ENCODE measurements at regions not wholly inside any gene's neighbourhood (a gene's known extent, or its start where the extent isn't known, plus 50 kb on each side); places are given as distances from the start of the nearest gene placed in this dataset.

GRCh38 chrX:94901849-94902248, 1227.8 kb downstream of the FAM133A start:
- Histone ChIP-seq H3K9me2 (replicated peaks; ENCODE audit: low read length) (no peaks in the 10 kb centered on the region), H3K4me3 (ENCODE audit: low read length) (no peak overlapping the region), H3K4me2 (ENCODE audit: low read length) (no peak overlapping the region), H3K9me3 (ENCODE audit: low read length) (0 out of 2 replicates have a peak, but pooled peaks cover 4% of the 10 kb centered on the region), H3F3A (ENCODE audit: low read length, unreplicated experiment) (no peaks in the 10 kb centered on the region), H3K9ac (ENCODE audit: low read length) (no peak overlapping the region), H4K20me1 (ENCODE audit: low read length) (no peaks in the 10 kb centered on the region), H3K79me2 (ENCODE audit: low read length) (no peaks in the 10 kb centered on the region), H3K27ac (ENCODE audit: low read length) (no peak overlapping the region), H3K27me3 (ENCODE audit: low read length) (no peaks in the 10 kb centered on the region), H2AFZ (ENCODE audit: low read length) (no peak overlapping the region), H3K4me1 (ENCODE audit: insufficient read depth, low read length) (no peaks in the 10 kb centered on the region), H3K36me3 (ENCODE audit: low read depth, low read length) (no peaks in the 10 kb centered on the region)
- ChIA-PET POLR2A (ENCODE audit: unreplicated experiment) (no interaction called here), CTCF (no interaction called here)
- TF ChIP-seq EZH2 (IDR thresholded peaks at IDR 0.05; ENCODE audit: low read length, unreplicated experiment) = no peak
- no peak for TF ChIP-seq EZH2phosphoT487 (IDR thresholded peaks at IDR 0.05; ENCODE audit: borderline replicate concordance, low read length)
- TF ChIP-seq CTCF (conservative IDR thresholded peaks at IDR 0.05; ENCODE audit: low read depth, low read length) = no peak
- DNase-seq = no peak
- BruUV-seq (replicated peaks) = no TSS peak
- no peak for ATAC-seq
- intact Hi-C loops (cut with micrococcal nuclease) = no loop called here

GRCh38 chrX:94908171-94908570, 1234.2 kb downstream of the FAM133A start:
- Histone ChIP-seq H3K4me3 (ENCODE audit: low read length) (no peak overlapping the region), H2AFZ (ENCODE audit: low read length) (no peak overlapping the region)
- POLR2A ChIA-PET (ENCODE audit: unreplicated experiment) = no interaction called here

GRCh38 chrX:94908648-94909047, 1234.6 kb downstream of the FAM133A start:
- ChIA-PET CTCF (no interaction called here), POLR2A (ENCODE audit: unreplicated experiment) (no interaction called here)
- Histone ChIP-seq H3K9me3 (ENCODE audit: low read length) (no peaks in the 10 kb centered on the region), H2AFZ (ENCODE audit: low read length) (no peak overlapping the region), H3F3A (ENCODE audit: low read length, unreplicated experiment) (no peaks in the 10 kb centered on the region), H3K79me2 (ENCODE audit: low read length) (no peaks in the 10 kb centered on the region), H3K4me2 (ENCODE audit: low read length) (no peak overlapping the region), H3K27me3 (ENCODE audit: low read length) (no peaks in the 10 kb centered on the region), H3K4me1 (ENCODE audit: insufficient read depth, low read length) (no peaks in the 10 kb centered on the region), H4K20me1 (ENCODE audit: low read length) (no peaks in the 10 kb centered on the region), H3K9me2 (replicated peaks; ENCODE audit: low read length) (no peaks in the 10 kb centered on the region), H3K36me3 (ENCODE audit: low read depth, low read length) (no peaks in the 10 kb centered on the region), H3K9ac (ENCODE audit: low read length) (no peak overlapping the region), H3K27ac (ENCODE audit: low read length) (no peak overlapping the region), H3K4me3 (ENCODE audit: low read length) (no peak overlapping the region)
- BruUV-seq (replicated peaks) = no TSS peak
- DNase-seq (no peak), ATAC-seq (no peak)
- intact Hi-C loops (cut with micrococcal nuclease) = no loop called here
- TF ChIP-seq EZH2phosphoT487 (IDR thresholded peaks at IDR 0.05; ENCODE audit: borderline replicate concordance, low read length) (no peak), EZH2 (IDR thresholded peaks at IDR 0.05; ENCODE audit: low read length, unreplicated experiment) (no peak), CTCF (conservative IDR thresholded peaks at IDR 0.05; ENCODE audit: low read depth, low read length) (no peak)

More at GRCh38 chrX:94908171-94908570, 1234.2 kb downstream of the FAM133A start:
- Histone ChIP-seq H3K79me2 (ENCODE audit: low read length) (no peaks in the 10 kb centered on the region), H3K9ac (ENCODE audit: low read length) (no peak overlapping the region), H3K36me3 (ENCODE audit: low read depth, low read length) (no peaks in the 10 kb centered on the region), H4K20me1 (ENCODE audit: low read length) (no peaks in the 10 kb centered on the region), H3F3A (ENCODE audit: low read length, unreplicated experiment) (no peaks in the 10 kb centered on the region), H3K27ac (ENCODE audit: low read length) (no peak overlapping the region), H3K4me1 (ENCODE audit: insufficient read depth, low read length) (no peaks in the 10 kb centered on the region), H3K9me3 (ENCODE audit: low read length) (no peaks in the 10 kb centered on the region), H3K27me3 (ENCODE audit: low read length) (no peaks in the 10 kb centered on the region), H3K9me2 (replicated peaks; ENCODE audit: low read length) (no peaks in the 10 kb centered on the region), H3K4me2 (ENCODE audit: low read length) (no peak overlapping the region)
- DNase-seq = no peak
- no peak for ATAC-seq
- BruUV-seq (replicated peaks) = no TSS peak
- TF ChIP-seq CTCF (conservative IDR thresholded peaks at IDR 0.05; ENCODE audit: low read depth, low read length) (no peak), EZH2phosphoT487 (IDR thresholded peaks at IDR 0.05; ENCODE audit: borderline replicate concordance, low read length) (no peak), EZH2 (IDR thresholded peaks at IDR 0.05; ENCODE audit: low read length, unreplicated experiment) (no peak)
- CTCF ChIA-PET = no interaction called here
- intact Hi-C loops (cut with micrococcal nuclease) = no loop called here
